ENCODE measurements at regions not wholly inside any gene's neighbourhood (a gene's known extent, or its start where the extent isn't known, plus 50 kb on each side); places are given as distances from the start of the nearest gene placed in this dataset.
"Not testable (repeated sequence)": the region's sequence is repeated elsewhere in the genome, so short reads cannot be mapped to it uniquely, and the experiment has no call there.

DNA sequence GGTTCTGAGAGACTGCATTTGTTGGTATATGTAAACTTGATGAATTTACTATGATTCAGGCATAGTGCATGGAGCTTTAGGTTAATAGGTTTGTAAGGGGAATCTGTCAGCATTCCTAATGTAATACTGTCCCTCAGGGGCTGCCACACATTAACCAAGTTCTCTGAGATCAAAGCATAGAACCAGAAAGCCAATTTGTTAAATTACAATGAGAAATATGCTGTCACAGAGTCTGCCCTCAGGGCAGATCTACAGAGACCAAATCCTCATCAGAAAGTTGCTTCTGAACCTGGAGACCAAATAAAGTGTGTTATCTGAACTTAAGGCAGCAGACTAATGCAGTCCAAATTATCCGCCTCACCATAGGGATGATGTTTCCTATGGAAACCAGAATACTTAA, 250.8 kb upstream of the HTR1E start:
- TF ChIP-seq, protein P1, sequence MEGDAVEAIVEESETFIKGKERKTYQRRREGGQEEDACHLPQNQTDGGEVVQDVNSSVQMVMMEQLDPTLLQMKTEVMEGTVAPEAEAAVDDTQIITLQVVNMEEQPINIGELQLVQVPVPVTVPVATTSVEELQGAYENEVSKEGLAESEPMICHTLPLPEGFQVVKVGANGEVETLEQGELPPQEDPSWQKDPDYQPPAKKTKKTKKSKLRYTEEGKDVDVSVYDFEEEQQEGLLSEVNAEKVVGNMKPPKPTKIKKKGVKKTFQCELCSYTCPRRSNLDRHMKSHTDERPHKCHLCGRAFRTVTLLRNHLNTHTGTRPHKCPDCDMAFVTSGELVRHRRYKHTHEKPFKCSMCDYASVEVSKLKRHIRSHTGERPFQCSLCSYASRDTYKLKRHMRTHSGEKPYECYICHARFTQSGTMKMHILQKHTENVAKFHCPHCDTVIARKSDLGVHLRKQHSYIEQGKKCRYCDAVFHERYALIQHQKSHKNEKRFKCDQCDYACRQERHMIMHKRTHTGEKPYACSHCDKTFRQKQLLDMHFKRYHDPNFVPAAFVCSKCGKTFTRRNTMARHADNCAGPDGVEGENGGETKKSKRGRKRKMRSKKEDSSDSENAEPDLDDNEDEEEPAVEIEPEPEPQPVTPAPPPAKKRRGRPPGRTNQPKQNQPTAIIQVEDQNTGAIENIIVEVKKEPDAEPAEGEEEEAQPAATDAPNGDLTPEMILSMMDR (IDR thresholded peaks at IDR 0.05): no peak
- Histone ChIP-seq H3K36me3 (no peaks in the 10 kb centered on the region), H3K4me1 (no peaks in the 10 kb centered on the region), H3K9me3 (no peaks in the 10 kb centered on the region), H3K27me3 (no peaks in the 10 kb centered on the region), H3K4me3 (no peak overlapping the region), H3K27ac (no peak overlapping the region)
- no peak for ATAC-seq
- intact Hi-C loops (cut with DNase I): no loop called here
- FAIRE-seq: no peak
- WGBS, 2 donors: 68 to 83% methylated on average over 1 of the region's 1 CpG
- no peak for DNase-seq

DNA sequence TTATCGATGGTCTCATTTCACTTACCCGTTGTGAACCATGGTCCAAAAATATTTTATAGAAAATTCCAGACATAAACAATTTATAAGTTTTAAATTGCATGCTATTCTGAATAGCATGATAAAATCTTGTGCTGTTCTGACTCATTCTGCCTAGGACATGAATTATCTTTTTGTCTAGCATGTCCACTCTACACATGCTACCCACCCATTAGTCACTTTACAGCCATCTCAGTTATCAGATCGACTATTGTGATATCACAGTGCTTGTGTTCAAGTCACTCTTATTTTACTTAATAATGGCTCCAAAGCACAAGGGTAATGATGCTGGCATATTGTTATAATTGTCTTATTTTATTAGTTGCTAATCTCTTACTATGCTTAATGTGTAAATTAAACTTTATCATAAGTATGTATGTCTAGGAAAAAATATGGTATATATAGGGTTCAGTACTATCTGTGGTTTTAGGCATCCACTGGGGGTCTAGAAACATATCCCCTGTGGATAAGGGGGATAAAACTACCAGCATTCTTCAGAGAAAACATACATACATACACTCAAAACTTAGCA, 252.0 kb upstream of the HTR1E start:
- intact Hi-C loops (cut with DNase I): no loop called here
- 40 to 52% methylated on average over 3 of the region's 3 CpGs for WGBS, 2 donors
- FAIRE-seq: no peak

DNA sequence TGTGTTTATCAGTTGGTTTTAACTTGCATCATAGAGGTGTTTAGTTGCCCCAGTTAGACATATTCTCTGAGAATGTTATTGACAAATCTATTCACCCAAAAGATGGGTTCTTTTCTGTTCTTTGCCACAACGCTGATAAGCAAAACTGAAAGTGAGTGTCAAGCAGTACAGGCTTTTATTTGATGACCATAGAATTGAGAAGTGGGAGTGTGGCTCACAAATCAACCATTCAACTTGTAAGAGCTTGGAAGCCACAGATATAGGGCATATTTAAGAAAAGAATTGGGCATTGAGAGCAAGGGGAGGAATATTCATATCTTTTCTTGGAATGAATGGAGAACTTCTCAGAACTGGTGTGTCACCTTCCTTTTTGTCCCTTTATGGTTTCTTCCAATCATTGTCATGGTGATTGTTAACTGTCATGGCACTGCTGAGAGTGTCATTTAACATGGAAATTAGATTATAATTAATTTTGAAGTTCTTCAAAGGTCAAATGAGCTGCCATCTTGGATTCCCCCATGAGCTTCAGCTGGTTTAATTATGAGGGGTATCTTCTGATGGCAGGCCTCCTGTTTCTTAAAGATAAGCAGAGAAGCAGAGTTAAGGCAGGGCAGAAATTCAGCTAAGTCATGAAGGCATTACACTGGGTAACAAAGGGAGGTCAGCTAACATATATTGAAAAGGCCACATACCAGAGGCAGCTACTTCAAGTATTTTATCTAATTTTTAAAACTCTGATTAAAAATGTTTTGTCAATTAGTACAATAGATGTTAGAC, 254.0 kb upstream of the HTR1E start:
- DNase-seq (no peak), FAIRE-seq (no peak), ATAC-seq (no peak)
- 47 to 62% methylated on average over 1 of the region's 1 CpG for WGBS, 2 donors
- Histone ChIP-seq H3K4me1 (no peaks in the 10 kb centered on the region), H3K36me3 (no peaks in the 10 kb centered on the region), H3K27me3 (no peaks in the 10 kb centered on the region), H3K27ac (no peak overlapping the region), H3K9me3 (no peaks in the 10 kb centered on the region), H3K4me3 (no peak overlapping the region)
- TF ChIP-seq, protein P1 (IDR thresholded peaks at IDR 0.05): no peak
- intact Hi-C loops (cut with DNase I): no loop called here

More for the DNA sequence above, 252.0 kb upstream of the HTR1E start:
- H3K4me1 ChIP-seq: no peaks in the 10 kb centered on the region
- H3K27me3 ChIP-seq: no peaks in the 10 kb centered on the region
- no peak overlapping the region for H3K4me3 ChIP-seq
- no peaks in the 10 kb centered on the region for H3K9me3 ChIP-seq
- ATAC-seq (no peak), DNase-seq (no peak)
- no peaks in the 10 kb centered on the region for H3K36me3 ChIP-seq
- TF ChIP-seq, protein P1 (IDR thresholded peaks at IDR 0.05): no peak
- no peak overlapping the region for H3K27ac ChIP-seq

DNA sequence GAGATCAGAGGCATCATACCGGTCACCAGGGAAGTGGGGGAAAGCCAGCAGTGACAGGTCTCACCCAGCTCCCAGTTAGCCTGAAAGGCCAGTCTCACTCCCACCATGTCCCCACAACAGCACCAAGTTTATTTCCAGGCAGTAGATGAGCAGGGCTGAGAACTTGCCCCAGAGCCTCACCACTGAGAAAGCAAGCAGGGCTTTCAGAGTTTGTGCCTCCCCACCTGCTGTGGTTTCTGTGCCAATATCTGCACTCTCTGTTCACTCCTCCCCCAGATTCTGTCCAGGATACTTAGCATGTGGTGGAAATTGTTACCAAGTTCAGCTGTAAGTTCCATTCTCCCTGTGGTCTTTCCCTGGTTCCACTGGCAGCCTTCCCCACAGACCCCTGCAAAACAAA, 255.0 kb upstream of the HTR1E start:
- 90% methylated on average over 1 of the region's 1 CpG for WGBS, 2 donors
- TF ChIP-seq, protein P1 (IDR thresholded peaks at IDR 0.05): no peak
- no peak for FAIRE-seq
- no peak for DNase-seq
- no peak for ATAC-seq
- H3K9me3 ChIP-seq: no peaks in the 10 kb centered on the region
- H3K27ac ChIP-seq: no peak overlapping the region
- intact Hi-C loops (cut with DNase I): no loop called here
- H3K4me3 ChIP-seq: no peak overlapping the region
- H3K36me3 ChIP-seq: no peaks in the 10 kb centered on the region
- no peaks in the 10 kb centered on the region for H3K4me1 ChIP-seq
- H3K27me3 ChIP-seq: no peaks in the 10 kb centered on the region

DNA sequence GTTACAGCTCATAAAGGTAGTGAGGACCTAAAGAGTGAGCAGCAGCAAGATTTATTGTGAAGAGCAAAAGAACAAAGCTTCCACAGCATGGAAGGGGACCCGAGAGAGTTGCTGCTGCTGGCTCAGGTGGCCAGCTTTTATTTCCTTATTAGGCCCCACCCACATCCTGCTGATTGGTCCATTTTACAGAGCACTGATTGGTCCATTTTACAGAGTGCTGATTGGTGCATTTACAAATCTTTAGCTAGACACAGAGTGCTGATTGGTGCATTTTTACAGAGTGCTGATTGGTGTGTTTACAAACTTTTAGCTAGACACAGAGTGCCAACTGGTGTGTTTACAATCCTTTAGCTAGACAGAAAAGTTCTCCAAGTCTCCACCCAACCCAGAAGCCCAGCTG, 256.2 kb upstream of the HTR1E start:
- FAIRE-seq; H3K36me3 ChIP-seq; H3K9me3 ChIP-seq; DNase-seq; ATAC-seq; intact Hi-C loops (cut with DNase I); H3K4me1 ChIP-seq; H3K4me3 ChIP-seq; H3K27me3 ChIP-seq; H3K27ac ChIP-seq: not testable (repeated sequence)
- WGBS, 2 donors: 67 to 77% methylated on average over 1 of the region's 1 CpG

DNA sequence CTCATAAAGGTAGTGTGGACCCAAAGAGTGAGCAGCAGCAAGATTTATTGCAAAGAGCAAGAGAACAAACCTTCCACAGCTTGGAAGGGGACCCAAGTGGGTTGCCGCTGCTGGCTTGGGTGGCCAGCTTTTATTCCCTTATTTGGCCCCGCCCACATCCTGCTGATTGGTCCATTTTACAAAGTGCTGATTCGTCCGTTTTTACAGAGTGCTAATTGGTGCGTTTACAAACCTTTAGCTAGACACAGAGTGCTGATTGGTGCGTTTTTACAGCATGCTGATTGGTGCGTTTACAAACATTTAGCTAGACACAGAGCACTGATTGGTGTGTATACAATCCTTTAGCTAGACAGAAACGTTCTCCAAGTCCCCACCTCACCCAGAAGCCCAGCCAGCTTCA, 265.2 kb upstream of the HTR1E start:
- FAIRE-seq; H3K27ac ChIP-seq; H3K36me3 ChIP-seq; H3K4me1 ChIP-seq; H3K4me3 ChIP-seq; intact Hi-C loops (cut with DNase I); DNase-seq; H3K9me3 ChIP-seq; ATAC-seq; H3K27me3 ChIP-seq: not testable (repeated sequence)
- 50 to 59% methylated on average over 8 of the region's 8 CpGs for WGBS, 2 donors
